Common myeloid progenitor, CD34-positive (primary cell): ENCODE measurements at regions not wholly inside any gene's neighbourhood (a gene's known extent, or its start where the extent isn't known, plus 50 kb on each side); places are given as distances from the start of the nearest gene placed in this dataset.

ENCODE experiments used
- CTCF ChIA-PET: fragments of 350-600 bp; sonication (Branson Sonifier 250); formaldehyde crosslinking; loops from one replicate; lab custom pipeline; 2021; ENCODE audit warnings: antibody characterized with exemption; lab: Charles Lee
- POLR2A ChIA-PET: fragments of 350-600 bp; sonication (Branson Sonifier 250); formaldehyde crosslinking; loops from one replicate; lab custom pipeline; 2021; ENCODE audit warnings: antibody characterized with exemption; lab: Charles Lee
- DNase-seq, 3 donors: peaks; one replicate each; pipeline versions ENCODE4 v3.0.0 to v3.0.0-alpha.2; 2013
- H3K27ac ChIP-seq, 2 experiments: 1 replicate in 1 of 2; 2 replicates in 1 of 2; pipeline ENCODE4 v1.7.0; 2013; ENCODE audit warnings: inconsistent platforms in 2 of 2, low read length in 2 of 2, mild to moderate bottlenecking in 2 of 2, low read depth in 1 of 2, moderate library complexity in 1 of 2; ENCODE audit not compliant: severe bottlenecking in 2 of 2, insufficient read depth in 1 of 2, poor library complexity in 1 of 2
- H3K27me3 ChIP-seq, 5 experiments: replicated peaks in 2 of 5; 1 replicate in 3 of 5; 2 replicates in 2 of 5; pipeline versions ENCODE4 v1.6.1 to v1.7.0; 2013; ENCODE audit warnings: low read length in 4 of 5, mild to moderate bottlenecking in 2 of 5, moderate library complexity in 2 of 5, inconsistent platforms in 1 of 5; ENCODE audit not compliant: insufficient read depth in 5 of 5, control insufficient read depth in 4 of 5
- H3K36me3 ChIP-seq, 4 experiments: 1 replicate in 2 of 4; 2 replicates in 2 of 4; pipeline versions ENCODE4 v1.6.1 to v1.7.0; 2013; ENCODE audit warnings: low read length in 3 of 4, control low read depth in 1 of 4, mild to moderate bottlenecking in 1 of 4; ENCODE audit not compliant: control insufficient read depth in 4 of 4, insufficient read depth in 4 of 4
- H3K4me1 ChIP-seq, 4 experiments: 1 replicate in 3 of 4; 2 replicates in 1 of 4; pipeline versions ENCODE4 v1.6.1 to v1.7.1; 2013; ENCODE audit warnings: low read length in 3 of 4, mild to moderate bottlenecking in 3 of 4, control low read depth in 1 of 4, inconsistent platforms in 1 of 4, moderate library complexity in 1 of 4; ENCODE audit not compliant: control insufficient read depth in 4 of 4, insufficient read depth in 4 of 4; ENCODE audit errors: control extremely low read depth in 1 of 4
- H3K4me3 ChIP-seq, 7 experiments: 1 replicate in 4 of 7; 2 replicates in 3 of 7; pipeline versions ENCODE4 v1.5.1 to v1.7.0; 2013; ENCODE audit warnings: mild to moderate bottlenecking in 7 of 7, low read length in 6 of 7, moderate library complexity in 6 of 7, inconsistent platforms in 2 of 7, low read depth in 2 of 7, control low read depth in 1 of 7; ENCODE audit not compliant: insufficient read depth in 4 of 7, control insufficient read depth in 1 of 7; ENCODE audit errors: extremely low read depth in 1 of 7
- H3K9me3 ChIP-seq, 5 experiments: 1 replicate in 4 of 5; 2 replicates in 1 of 5; pipeline versions ENCODE4 v1.6.1 to v1.7.1; 2013; ENCODE audit warnings: low read length in 4 of 5, mild to moderate bottlenecking in 2 of 5, inconsistent platforms in 1 of 5, low read depth in 1 of 5, moderate library complexity in 1 of 5; ENCODE audit not compliant: control insufficient read depth in 4 of 5, insufficient read depth in 2 of 5; ENCODE audit errors: control extremely low read depth in 1 of 5
- WGBS: methylation state at CpG from one replicate; pipeline ENCODE4 v1.1.5; 2013; ENCODE audit not compliant: insufficient coverage; 5-methylcytosine and 5-hydroxymethylcytosine counted together

DNA sequence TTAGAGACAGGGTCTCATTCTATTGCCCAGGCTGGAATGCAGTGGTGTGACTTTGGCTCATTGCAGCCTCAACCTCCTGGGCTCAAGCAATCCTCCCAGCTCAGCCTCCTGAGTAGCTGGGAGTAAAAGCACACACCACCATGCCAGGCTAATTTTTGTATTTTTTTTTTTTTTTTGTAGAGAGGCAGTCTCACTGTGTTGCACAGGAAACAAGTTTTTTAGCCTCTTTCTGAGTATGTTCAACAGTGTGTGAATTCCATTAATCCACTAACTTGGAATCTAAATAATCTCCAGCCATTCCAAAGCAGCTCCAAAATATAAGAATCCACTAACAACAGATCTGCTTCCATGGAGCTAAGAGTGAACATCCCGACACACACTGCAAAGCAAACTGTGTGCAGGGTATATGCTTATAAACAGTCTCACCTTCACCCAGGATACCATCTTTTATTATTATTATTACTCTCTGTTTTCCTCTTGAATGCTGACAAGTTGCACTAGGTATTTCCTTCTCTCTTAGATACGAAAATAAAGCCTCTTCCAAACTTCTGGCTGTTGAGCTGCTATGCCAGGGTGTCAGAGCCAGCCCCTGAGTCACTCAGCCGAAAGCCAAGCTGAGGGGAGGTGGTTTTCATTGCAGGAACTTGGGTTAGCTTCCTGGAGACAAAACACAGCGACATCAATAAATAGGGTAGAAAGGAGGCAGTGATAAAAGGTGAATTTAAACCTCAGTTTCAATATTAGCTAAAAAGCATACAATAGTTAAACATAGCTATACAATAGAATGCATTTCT lies 264.9 kb downstream of the HIVEP2 start:
- H3K4me3 ChIP-seq, result peak overlapping the region in 1 of 7 experiments; percentile 38
- CTCF ChIA-PET, result interaction anchor here (2.0 kb wide), 1 partner anchor 746 kb away, joined by 5 read pairs; no protein-coding TSS in a partner anchor
- no peaks in the 10 kb centered on the region for H3K9me3 ChIP-seq
- H3K27me3 ChIP-seq, result peaks cover 0 to 2% (median 0%) of the 10 kb centered on the region in 5 experiments
- H3K27ac ChIP-seq, result peak overlapping the region in 1 of 2 experiments; percentile 45
- WGBS, result 100% methylated on average over 1 of the region's 4 CpGs
- POLR2A ChIA-PET, result no interaction called here
- peak; percentile 25 to 88 (median 84) for DNase-seq
- H3K4me1 ChIP-seq, result peaks cover 0 to 12% (median 4%) of the 10 kb centered on the region in 4 experiments
- no peaks in the 10 kb centered on the region for H3K36me3 ChIP-seq

DNA sequence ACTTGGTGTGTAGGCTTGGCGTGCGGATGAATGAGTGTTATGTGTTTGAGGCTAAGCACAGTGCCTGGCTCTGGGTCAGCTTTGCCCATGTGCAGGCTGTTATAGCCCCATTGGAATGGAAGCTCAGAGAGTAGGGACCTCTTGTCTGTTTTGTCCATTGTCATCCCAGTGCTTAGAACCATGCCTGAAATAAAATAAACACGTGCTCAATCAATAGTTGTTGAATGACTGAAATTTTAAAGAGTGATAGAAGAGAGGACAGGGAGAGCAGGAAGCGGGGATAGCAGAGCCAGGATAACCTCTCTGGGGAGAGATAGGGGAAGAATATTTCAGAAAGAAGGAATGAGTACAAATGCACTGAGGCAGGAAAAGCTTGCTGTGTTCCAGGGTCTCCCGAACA lies 263.9 kb downstream of the HIVEP2 start:
- Histone ChIP-seq H3K27ac (peak overlapping the region in 1 of 2 experiments; percentile 45), H3K36me3 (no peaks in the 10 kb centered on the region), H3K4me1 (peaks cover 0 to 12% (median 4%) of the 10 kb centered on the region in 4 experiments), H3K4me3 (no peak overlapping the region), H3K9me3 (no peaks in the 10 kb centered on the region), H3K27me3 (no peaks in the 10 kb centered on the region)
- DNase-seq, result no peak
- ChIA-PET POLR2A (no interaction called here), CTCF (interaction anchor here (2.0 kb wide), 1 partner anchor 745 kb away, joined by 5 read pairs; no protein-coding TSS in a partner anchor)
- WGBS, result 99% methylated on average over 4 of the region's 5 CpGs

DNA sequence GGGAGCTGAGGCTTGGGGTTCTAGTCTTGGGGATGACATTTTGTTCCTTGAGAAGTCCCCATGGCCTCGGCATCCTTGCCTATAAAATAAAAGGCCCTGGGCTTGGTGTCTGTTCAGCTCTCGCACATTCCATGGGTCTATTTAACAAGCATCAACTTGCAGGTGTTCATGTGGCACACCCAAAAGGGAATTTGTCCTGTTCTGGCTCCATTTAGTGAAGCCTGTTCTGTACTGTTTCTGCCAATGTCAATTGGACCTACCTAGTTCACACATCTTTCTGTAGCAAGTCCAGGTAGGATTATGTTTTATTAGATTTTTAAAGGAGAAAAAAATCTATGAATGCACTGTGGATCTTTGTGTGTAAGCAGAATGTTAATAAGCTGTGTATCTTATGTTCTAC lies 262.0 kb downstream of the HIVEP2 start:
- Histone ChIP-seq H3K4me3 (no peak overlapping the region), H3K27ac (no peak overlapping the region), H3K9me3 (no peaks in the 10 kb centered on the region), H3K36me3 (no peaks in the 10 kb centered on the region), H3K27me3 (no peaks in the 10 kb centered on the region), H3K4me1 (peaks cover 0 to 12% (median 4%) of the 10 kb centered on the region in 4 experiments)
- CTCF ChIA-PET, result interaction anchor here (1.7 kb wide), 1 partner anchor 10 kb away, joined by 9 read pairs; no protein-coding TSS in a partner anchor
- 59% methylated on average over 2 of the region's 2 CpGs for WGBS
- DNase-seq, result no peak
- POLR2A ChIA-PET, result no interaction called here

DNA sequence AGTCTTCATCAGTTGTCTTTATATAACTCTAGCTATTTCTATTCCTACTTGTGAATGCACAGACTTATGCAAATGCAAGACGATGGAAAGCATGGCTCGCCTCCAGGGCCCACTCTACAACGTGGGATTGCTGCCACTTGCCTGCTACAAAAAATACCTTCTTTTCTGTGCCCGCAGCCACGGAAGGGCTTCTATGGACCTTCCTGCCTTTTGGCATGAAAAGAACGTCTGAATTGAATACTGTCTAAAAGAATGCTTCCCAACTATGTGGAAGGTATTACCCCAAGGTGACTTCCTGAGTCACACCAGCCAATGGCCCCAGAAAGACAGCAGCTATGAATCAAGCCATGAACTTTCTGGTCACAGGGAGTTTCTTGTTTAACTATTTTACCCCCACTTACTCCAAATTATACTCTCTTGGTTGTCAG lies 261.2 kb downstream of the HIVEP2 start:
- ChIA-PET POLR2A (no interaction called here), CTCF (interaction anchor here (1.7 kb wide), 1 partner anchor 9 kb away, joined by 9 read pairs; no protein-coding TSS in a partner anchor)

DNA sequence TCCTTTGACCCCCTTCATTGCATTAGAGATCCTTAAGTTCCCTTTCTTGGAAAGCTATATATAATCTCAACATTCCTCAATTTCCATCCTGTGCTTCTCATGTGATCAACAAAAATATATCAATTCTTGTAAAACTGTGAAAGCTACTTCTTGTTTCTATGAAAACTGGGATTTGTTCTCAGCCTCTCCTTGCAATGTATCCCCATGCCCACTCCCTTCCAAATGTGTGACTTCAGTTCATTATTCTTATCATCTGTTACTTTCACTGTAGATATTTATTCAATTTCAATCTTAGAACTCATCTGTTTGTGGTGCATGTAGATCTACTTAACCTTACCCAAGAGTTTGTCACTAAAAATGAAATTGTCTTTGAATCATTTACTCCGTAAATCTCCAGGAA lies 260.6 kb downstream of the HIVEP2 start:
- H3K9me3 ChIP-seq, result no peaks in the 10 kb centered on the region
- peaks cover 0 to 12% (median 4%) of the 10 kb centered on the region in 4 experiments for H3K4me1 ChIP-seq
- CTCF ChIA-PET, result interaction anchor here (1.7 kb wide), 1 partner anchor 8 kb away, joined by 9 read pairs; no protein-coding TSS in a partner anchor
- DNase-seq, result no peak
- no peak overlapping the region for H3K27ac ChIP-seq
- POLR2A ChIA-PET, result no interaction called here
- WGBS, result 78% methylated on average over 1 of the region's 1 CpG
- no peaks in the 10 kb centered on the region for H3K36me3 ChIP-seq
- no peaks in the 10 kb centered on the region for H3K27me3 ChIP-seq
- no peak overlapping the region for H3K4me3 ChIP-seq

More for the DNA sequence above, 261.2 kb downstream of the HIVEP2 start:
- Histone ChIP-seq H3K4me3 (no peak overlapping the region), H3K4me1 (peaks cover 0 to 12% (median 4%) of the 10 kb centered on the region in 4 experiments), H3K27me3 (no peaks in the 10 kb centered on the region), H3K27ac (no peak overlapping the region), H3K9me3 (no peaks in the 10 kb centered on the region), H3K36me3 (no peaks in the 10 kb centered on the region)
- 95% methylated on average over 6 of the region's 6 CpGs for WGBS
- no peak for DNase-seq

DNA sequence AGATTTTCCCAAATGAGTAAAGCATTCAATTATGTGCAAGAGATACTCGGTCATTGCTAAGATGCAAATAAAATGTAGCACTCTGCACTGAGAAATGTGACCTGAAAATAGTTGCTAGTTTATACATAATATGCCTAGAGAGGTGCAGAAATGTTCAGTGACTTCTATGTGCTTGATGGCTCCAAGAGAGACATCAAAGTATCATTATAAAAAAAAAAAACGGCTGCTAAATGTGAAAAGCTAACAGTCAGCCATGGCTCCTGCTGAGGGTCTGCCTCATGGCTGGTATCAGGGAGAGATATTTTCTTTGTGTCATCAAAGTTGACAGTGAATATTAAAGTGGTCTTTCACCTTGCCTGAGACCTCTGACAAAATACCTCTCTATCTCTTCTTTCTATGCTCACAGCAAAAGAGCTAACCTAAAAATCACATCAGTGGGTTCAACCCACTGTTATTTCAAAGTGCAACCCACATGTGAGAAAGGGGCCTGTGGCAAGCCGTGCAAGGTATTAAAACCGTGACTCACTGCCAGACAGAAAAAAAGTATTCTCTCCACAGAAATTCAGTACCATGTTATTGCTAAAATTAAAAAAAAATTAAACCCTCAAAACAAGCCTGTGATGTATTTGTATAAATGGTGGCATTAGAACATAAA lies 259.0 kb downstream of the HIVEP2 start:
- Histone ChIP-seq H3K4me3 (no peak overlapping the region), H3K36me3 (no peaks in the 10 kb centered on the region), H3K9me3 (no peaks in the 10 kb centered on the region), H3K27ac (no peak overlapping the region), H3K4me1 (peaks cover 0 to 2% (median under 1%) of the 10 kb centered on the region in 4 experiments), H3K27me3 (no peaks in the 10 kb centered on the region)
- WGBS, result 100% methylated on average over 2 of the region's 4 CpGs
- POLR2A ChIA-PET, result no interaction called here
- no peak for DNase-seq
- CTCF ChIA-PET, result interaction anchor here (1.7 kb wide), 1 partner anchor 12 kb away, joined by 5 read pairs; no protein-coding TSS in a partner anchor
